A673 (cell line): ENCODE measurements at regions not wholly inside any gene's neighbourhood (a gene's known extent, or its start where the extent isn't known, plus 50 kb on each side); places are given as distances from the start of the nearest gene placed in this dataset.
A peak's percentile ranks its signal among the peaks of the same experiment; 100 is the strongest.
"Not testable (repeated sequence)": the region's sequence is repeated elsewhere in the genome, so short reads cannot be mapped to it uniquely, and the experiment has no call there.

Source experiments
- BruUV-seq: library from RNA; stranded (reverse); fragments of 400-500 nt; replicated peaks from 2 replicates; lab custom pipeline; 2021; lab: Mats Ljungman, UMichigan
- CTCF ChIA-PET: fragments of 300-600 bp; sonication (Branson Sonifier 250); formaldehyde crosslinking; loops from one replicate; lab custom pipeline; 2022; ENCODE audit warnings: antibody characterized with exemption; lab: Charles Lee
- POLR2A ChIA-PET: fragments of 300-600 bp; sonication (Branson Sonifier 250); formaldehyde crosslinking; loops from one replicate; lab custom pipeline; 2022; ENCODE audit warnings: antibody characterized with exemption; ENCODE audit not compliant: low non-redundant PET; lab: Charles Lee
- DNase-seq: peaks from one replicate; pipeline ENCODE4 v3.0.0-alpha.2; 2015; ENCODE audit warnings: low spot score
- H3K27ac ChIP-seq: fragments of 200-600 bp; sonication (generic); 2 replicates; pipeline ENCODE4 v1.5.1; 2016; ENCODE audit warnings: mixed run types, low read depth, mild to moderate bottlenecking, mixed read lengths, antibody characterized with exemption, low read length; ENCODE audit not compliant: poor library complexity, severe bottlenecking
- H3K27me3 ChIP-seq: fragments of 200-600 bp; sonication (generic); replicated peaks from 2 replicates; pipeline ENCODE4 v1.6.1; 2017; ENCODE audit warnings: mixed run types, low read depth, mild to moderate bottlenecking, mixed read lengths, antibody characterized with exemption, low read length; ENCODE audit not compliant: insufficient read depth, poor library complexity
- H3K36me3 ChIP-seq: fragments of 200-600 bp; sonication (generic); 2 replicates; pipeline ENCODE4 v1.6.1; 2016; ENCODE audit warnings: mixed run types, mild to moderate bottlenecking, mixed read lengths, antibody characterized with exemption, low read length; ENCODE audit not compliant: insufficient read depth, poor library complexity, severe bottlenecking
- H3K4me1 ChIP-seq: fragments of 200-600 bp; sonication (generic); 2 replicates; pipeline ENCODE4 v1.6.1; 2017; ENCODE audit warnings: mixed run types, mild to moderate bottlenecking, mixed read lengths, antibody characterized with exemption, low read length; ENCODE audit not compliant: insufficient read depth, poor library complexity, severe bottlenecking
- H3K4me3 ChIP-seq: fragments of 200-600 bp; sonication (generic); 2 replicates; pipeline ENCODE4 v1.5.1; 2016; ENCODE audit warnings: low read depth, mixed run types, mild to moderate bottlenecking, mixed read lengths, low read length; ENCODE audit not compliant: poor library complexity, severe bottlenecking
- H3K9me3 ChIP-seq: fragments of 200-600 bp; sonication (generic); 2 replicates; pipeline ENCODE4 v1.6.1; 2016; ENCODE audit warnings: mixed run types, low read depth, mild to moderate bottlenecking, mixed read lengths, antibody characterized with exemption, low read length; ENCODE audit not compliant: poor library complexity, severe bottlenecking
- EZH2 ChIP-seq: fragments of 200-600 bp; sonication (generic); IDR thresholded peaks from 2 replicates; pipeline ENCODE4 v1.6.1; 2017; ENCODE audit warnings: borderline replicate concordance, low read depth, mild to moderate bottlenecking, mixed read lengths, antibody characterized with exemption, low read length; ENCODE audit not compliant: poor library complexity, severe bottlenecking
- intact Hi-C: fragments of 100-400 bp; cut with micrococcal nuclease; formaldehyde crosslinking; loops from one replicate; pipeline ENCODE4 v1.10.0; 2022; ENCODE audit not compliant: unreplicated experiment
- TF ChIP-seq, protein P1 (sequence below): fragments of 300-800, 200-600 bp; sonication (generic); conservative IDR thresholded peaks from 2 replicates; pipeline ENCODE4 v1.5.1; 2017; ENCODE audit warnings: low read depth, mild to moderate bottlenecking, antibody characterized with exemption, low read length, moderate library complexity, mixed read lengths

- no peak overlapping the region for H3K4me3 ChIP-seq
- H3K27me3 ChIP-seq: no peaks in the 10 kb centered on the region
- H3K27ac ChIP-seq: no peak overlapping the region
- ChIA-PET POLR2A (no interaction called here), CTCF (no interaction called here)
- intact Hi-C loops: loop anchor here (5.0 kb wide), 1 partner anchor 630 kb away; no protein-coding TSS in a partner anchor
- BruUV-seq: no TSS peak
- H3K4me1 ChIP-seq: no peaks in the 10 kb centered on the region
- no peaks in the 10 kb centered on the region for H3K9me3 ChIP-seq
- DNase-seq: no peak
- H3K36me3 ChIP-seq: no peaks in the 10 kb centered on the region
- TF ChIP-seq, protein P1, sequence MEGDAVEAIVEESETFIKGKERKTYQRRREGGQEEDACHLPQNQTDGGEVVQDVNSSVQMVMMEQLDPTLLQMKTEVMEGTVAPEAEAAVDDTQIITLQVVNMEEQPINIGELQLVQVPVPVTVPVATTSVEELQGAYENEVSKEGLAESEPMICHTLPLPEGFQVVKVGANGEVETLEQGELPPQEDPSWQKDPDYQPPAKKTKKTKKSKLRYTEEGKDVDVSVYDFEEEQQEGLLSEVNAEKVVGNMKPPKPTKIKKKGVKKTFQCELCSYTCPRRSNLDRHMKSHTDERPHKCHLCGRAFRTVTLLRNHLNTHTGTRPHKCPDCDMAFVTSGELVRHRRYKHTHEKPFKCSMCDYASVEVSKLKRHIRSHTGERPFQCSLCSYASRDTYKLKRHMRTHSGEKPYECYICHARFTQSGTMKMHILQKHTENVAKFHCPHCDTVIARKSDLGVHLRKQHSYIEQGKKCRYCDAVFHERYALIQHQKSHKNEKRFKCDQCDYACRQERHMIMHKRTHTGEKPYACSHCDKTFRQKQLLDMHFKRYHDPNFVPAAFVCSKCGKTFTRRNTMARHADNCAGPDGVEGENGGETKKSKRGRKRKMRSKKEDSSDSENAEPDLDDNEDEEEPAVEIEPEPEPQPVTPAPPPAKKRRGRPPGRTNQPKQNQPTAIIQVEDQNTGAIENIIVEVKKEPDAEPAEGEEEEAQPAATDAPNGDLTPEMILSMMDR: no peak
- TF ChIP-seq EZH2: no peak
Observed at GRCh38 chr6:112951829-112952228, 604.7 kb downstream of the RFPL4B start.

GRCh38 chr6:112955743-112956142, 608.6 kb downstream of the RFPL4B start:
- H3K4me1 ChIP-seq, CTCF ChIA-PET, H3K9me3 ChIP-seq, POLR2A ChIA-PET, H3K36me3 ChIP-seq, intact Hi-C loops, H3K27me3 ChIP-seq, H3K27ac ChIP-seq, H3K4me3 ChIP-seq, DNase-seq, BruUV-seq: not testable (repeated sequence)

- Histone ChIP-seq H3K9me3 (no peaks in the 10 kb centered on the region), H3K4me3 (no peak overlapping the region), H3K27ac (no peak overlapping the region), H3K27me3 (no peaks in the 10 kb centered on the region), H3K36me3 (no peaks in the 10 kb centered on the region), H3K4me1 (no peaks in the 10 kb centered on the region)
- no TSS peak for BruUV-seq
- TF ChIP-seq, protein P1: no peak
- ChIA-PET POLR2A (no interaction called here), CTCF (no interaction called here)
- intact Hi-C loops: no loop called here
- peak; percentile 66 for DNase-seq
Observed at GRCh38 chr6:112956696-112957535, 609.8 kb downstream of the RFPL4B start.

DNA sequence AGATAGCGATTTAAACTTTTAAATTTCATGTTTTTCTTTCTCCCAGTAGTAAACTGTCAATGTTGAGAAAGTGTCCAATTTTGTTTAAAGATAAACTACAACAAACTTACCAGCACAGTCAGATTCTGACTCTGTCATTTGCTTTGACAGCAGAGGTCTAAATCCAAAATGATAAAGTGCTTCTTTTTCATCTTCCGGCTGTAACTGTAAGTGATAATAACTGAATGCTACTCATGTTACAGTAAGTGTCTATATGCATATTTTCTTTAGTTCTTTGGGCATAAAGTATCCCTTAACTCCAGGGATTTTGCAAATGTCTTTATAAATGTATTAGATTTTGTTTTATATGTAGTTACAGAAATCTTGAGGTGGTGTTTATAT, 610.4 kb downstream of the RFPL4B start:
- intact Hi-C loops: no loop called here
- no peaks in the 10 kb centered on the region for H3K27me3 ChIP-seq
- no peaks in the 10 kb centered on the region for H3K9me3 ChIP-seq
- TF ChIP-seq, protein P1: no peak
- no peak for TF ChIP-seq EZH2
- CTCF ChIA-PET: no interaction called here
- no peaks in the 10 kb centered on the region for H3K36me3 ChIP-seq
- DNase-seq: no peak
- no peak overlapping the region for H3K27ac ChIP-seq
- no peaks in the 10 kb centered on the region for H3K4me1 ChIP-seq
- H3K4me3 ChIP-seq: no peak overlapping the region
- no TSS peak for BruUV-seq
- POLR2A ChIA-PET: no interaction called here

DNA sequence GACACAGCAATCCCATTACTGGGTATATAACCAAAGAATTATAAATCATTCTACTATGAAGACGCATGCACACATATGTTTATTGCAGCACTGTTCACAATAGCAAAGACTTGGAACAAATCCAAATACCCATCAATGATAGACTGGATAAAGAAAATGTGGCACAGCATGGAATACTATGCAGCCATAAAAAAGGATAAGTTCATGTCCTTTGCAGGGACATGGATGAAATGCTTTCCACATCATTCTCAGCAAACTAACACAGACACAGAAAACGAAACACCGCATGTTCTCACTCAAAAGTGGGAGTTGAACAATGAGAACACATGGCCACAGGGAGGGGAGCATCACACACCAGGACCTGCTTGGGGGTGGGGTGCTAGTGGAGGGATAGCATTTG, 613.0 kb downstream of the RFPL4B start:
- intact Hi-C loops, POLR2A ChIA-PET, H3K4me3 ChIP-seq, CTCF ChIA-PET, H3K27ac ChIP-seq, H3K4me1 ChIP-seq, BruUV-seq, H3K27me3 ChIP-seq, H3K36me3 ChIP-seq, DNase-seq, H3K9me3 ChIP-seq: not testable (repeated sequence)
